Forelimb muscle (tissue), 1 donor: ENCODE measurements at regions not wholly inside any gene's neighbourhood (a gene's known extent, or its start where the extent isn't known, plus 50 kb on each side); places are given as distances from the start of the nearest gene placed in this dataset.
"Not testable (repeated sequence)": the region's sequence is repeated elsewhere in the genome, so short reads cannot be mapped to it uniquely, and the experiment has no call there.

Source experiments
- DNase-seq: peaks from one replicate; pipeline ENCODE4 v3.0.0-alpha.2; 2013; ENCODE audit warnings: low read depth

- no peak for DNase-seq
These were observed 115.6 kb upstream of the NGF start for GRCh38 chr1:115453666-115454065.

GRCh38 chr1:115452600-115453329 is 114.7 kb upstream of the NGF start:
- no peak for DNase-seq

GRCh38 chr1:115450501-115451040 is 112.5 kb upstream of the NGF start:
- DNase-seq: no peak

GRCh38 chr1:115448282-115449044 is 110.4 kb upstream of the NGF start:
- DNase-seq: no peak

GRCh38 chr1:115447672-115448071 is 109.6 kb upstream of the NGF start:
- DNase-seq: no peak

- no peak for DNase-seq
These were observed 107.0 kb upstream of the NGF start for GRCh38 chr1:115445090-115445489.

- DNase-seq: no peak
These were observed 102.7 kb upstream of the NGF start for GRCh38 chr1:115440733-115441132.

- DNase-seq: not testable (repeated sequence)
These were observed 101.5 kb upstream of the NGF start for GRCh38 chr1:115439520-115439919.

GRCh38 chr1:115437196-115437595 is 99.1 kb upstream of the NGF start:
- no peak for DNase-seq

GRCh38 chr1:115436596-115436995 is 98.5 kb upstream of the NGF start:
- DNase-seq: no peak

GRCh38 chr1:115433483-115433882 is 95.4 kb upstream of the NGF start:
- DNase-seq: no peak

- DNase-seq: no peak
These were observed 94.0 kb upstream of the NGF start for GRCh38 chr1:115432061-115432460.

- no peak for DNase-seq
These were observed 92.6 kb upstream of the NGF start for GRCh38 chr1:115430441-115431158.

- no peak for DNase-seq
These were observed 91.8 kb upstream of the NGF start for GRCh38 chr1:115429884-115430283.

GRCh38 chr1:115429241-115429640 is 91.2 kb upstream of the NGF start:
- DNase-seq: no peak

GRCh38 chr1:115428676-115429075 is 90.6 kb upstream of the NGF start:
- DNase-seq: no peak

GRCh38 chr1:115428256-115428655 is 90.2 kb upstream of the NGF start:
- no peak for DNase-seq

GRCh38 chr1:115426956-115427355 is 88.9 kb upstream of the NGF start:
- no peak for DNase-seq

GRCh38 chr1:115426231-115426771 is 88.3 kb upstream of the NGF start:
- no peak for DNase-seq

- DNase-seq: no peak
These were observed 87.4 kb upstream of the NGF start for GRCh38 chr1:115425442-115425841.

- no peak for DNase-seq
These were observed 85.7 kb upstream of the NGF start for GRCh38 chr1:115423776-115424175.

- no peak for DNase-seq
These were observed 81.5 kb upstream of the NGF start for GRCh38 chr1:115419571-115419970.
